IMR-90 (cell line): ENCODE measurements at regions not wholly inside any gene's neighbourhood (a gene's known extent, or its start where the extent isn't known, plus 50 kb on each side); places are given as distances from the start of the nearest gene placed in this dataset.

Experiments used
- ATAC-seq: fragments of 200-7000 bp; cut with Tn5 transposase; 2 replicates; pipeline ENCODE4 v1.9.1; 2020; ENCODE audit warnings: low read depth, mild to moderate bottlenecking, moderate library complexity
- BruUV-seq: library from RNA; stranded (reverse); fragments of 400-500 nt; replicated peaks from 2 replicates; lab custom pipeline; 2021; lab: Mats Ljungman, UMichigan
- CTCF ChIA-PET: fragments of 300-600 bp; formaldehyde crosslinking; extraction: SDS; loops from one replicate; lab custom pipeline; 2021; ENCODE audit warnings: antibody characterized with exemption; lab: Yijun Ruan, JAX
- POLR2A ChIA-PET: fragments of 300-600 bp; sonication (Branson Sonifier 250); formaldehyde crosslinking; loops from one replicate; lab custom pipeline; 2022; ENCODE audit warnings: antibody characterized with exemption; ENCODE audit not compliant: unreplicated experiment; lab: Charles Lee
- DNase-seq: peaks from one replicate; pipeline ENCODE4 v3.0.0; 2013
- H2AFZ ChIP-seq: replicated peaks from 2 replicates; pipeline ENCODE3; 2013; ENCODE audit warnings: low read length, mild to moderate bottlenecking; ENCODE audit not compliant: poor library complexity
- H2AK5ac ChIP-seq: 2 replicates; pipeline ENCODE4 v1.6.1; 2013; ENCODE audit warnings: low read depth, low read length, inconsistent platforms
- H2AK9ac ChIP-seq: replicated peaks from 2 replicates; pipeline ENCODE3; 2013; ENCODE audit warnings: mild to moderate bottlenecking, low read depth, low read length, moderate library complexity; ENCODE audit not compliant: poor library complexity
- H2BK120ac ChIP-seq: 2 replicates; pipeline ENCODE4 v1.6.1; 2013; ENCODE audit warnings: low read depth, low read length, inconsistent platforms
- H2BK15ac ChIP-seq: 3 replicates; pipeline ENCODE4 v1.6.1; 2013; ENCODE audit warnings: low read depth, low read length, inconsistent platforms
- H2BK20ac ChIP-seq: 2 replicates; pipeline ENCODE4 v1.6.1; 2013; ENCODE audit warnings: low read depth, mild to moderate bottlenecking, inconsistent platforms, low read length, moderate library complexity
- H2BK5ac ChIP-seq: 2 replicates; pipeline ENCODE4 v1.6.1; 2013; ENCODE audit warnings: mild to moderate bottlenecking, low read depth, low read length, inconsistent platforms; ENCODE audit not compliant: poor library complexity, severe bottlenecking
- H3K14ac ChIP-seq: replicated peaks from 2 replicates; pipeline ENCODE4 v1.6.1; 2013; ENCODE audit warnings: low read depth, low read length, inconsistent platforms
- H3K18ac ChIP-seq: 2 replicates; pipeline ENCODE4 v1.6.1; 2013; ENCODE audit warnings: low read depth, low read length, control low read depth
- H3K23ac ChIP-seq: 2 replicates; pipeline ENCODE4 v1.6.1; 2013; ENCODE audit warnings: low read depth, low read length, inconsistent platforms
- H3K27ac ChIP-seq: 2 replicates; pipeline ENCODE4 v1.5.1; 2013; ENCODE audit warnings: mild to moderate bottlenecking, control low read depth, low read length; ENCODE audit not compliant: insufficient read depth
- H3K27me3 ChIP-seq: 2 replicates; pipeline ENCODE4 v1.6.1; 2013; ENCODE audit warnings: low read length; ENCODE audit not compliant: control insufficient read depth, insufficient read depth
- H3K36me3 ChIP-seq: 2 replicates; pipeline ENCODE4 v1.6.1; 2013; ENCODE audit warnings: low read length, mixed read lengths; ENCODE audit not compliant: control insufficient read depth, insufficient read depth
- H3K4ac ChIP-seq: 2 replicates; pipeline ENCODE4 v1.6.1; 2013; ENCODE audit warnings: low read depth, low read length, inconsistent platforms
- H3K4me1 ChIP-seq: 2 replicates; pipeline ENCODE4 v1.6.1; 2013; ENCODE audit warnings: low read length, mixed read lengths; ENCODE audit not compliant: control insufficient read depth, insufficient read depth
- H3K4me2 ChIP-seq: 2 replicates; pipeline ENCODE4 v1.6.1; 2013; ENCODE audit warnings: low read depth, mild to moderate bottlenecking, control low read depth, low read length, moderate library complexity
- H3K4me3 ChIP-seq: 2 replicates; pipeline ENCODE4 v1.5.1; 2013; ENCODE audit warnings: low read depth, mild to moderate bottlenecking, control low read depth, low read length, moderate library complexity; ENCODE audit not compliant: insufficient read depth
- H3K56ac ChIP-seq: 2 replicates; pipeline ENCODE4 v1.6.1; 2013; ENCODE audit warnings: low read length, inconsistent platforms; ENCODE audit not compliant: insufficient read depth; ENCODE audit errors: extremely low read depth
- H3K79me1 ChIP-seq, 2 experiments: 2 replicates each; pipeline ENCODE4 v1.6.1; 2013; ENCODE audit warnings: low read length in 2 of 2, inconsistent platforms in 1 of 2, low read depth in 1 of 2
- H3K9ac ChIP-seq: 2 replicates; pipeline ENCODE4 v1.6.1; 2013; ENCODE audit warnings: low read depth, low read length, control low read depth
- H3K9me1 ChIP-seq: 2 replicates; pipeline ENCODE4 v1.6.1; 2013; ENCODE audit warnings: low read length, inconsistent platforms; ENCODE audit not compliant: insufficient read depth
- H3K9me3 ChIP-seq: 2 replicates; pipeline ENCODE4 v1.6.1; 2013; ENCODE audit warnings: low read length; ENCODE audit not compliant: control insufficient read depth, insufficient read depth
- H4K20me1 ChIP-seq: 2 replicates; pipeline ENCODE4 v1.6.1; 2013; ENCODE audit warnings: low read length, inconsistent platforms; ENCODE audit not compliant: insufficient read depth
- H4K5ac ChIP-seq: 2 replicates; pipeline ENCODE4 v1.6.1; 2013; ENCODE audit warnings: mild to moderate bottlenecking, low read depth, low read length, control low read depth
- H4K8ac ChIP-seq, 2 experiments: 2 replicates each; pipeline ENCODE4 v1.6.1; 2013; ENCODE audit warnings: low read depth in 2 of 2, low read length in 2 of 2, control low read depth in 1 of 2, inconsistent platforms in 1 of 2
- H4K91ac ChIP-seq: 2 replicates; pipeline ENCODE4 v1.6.1; 2013; ENCODE audit warnings: low read depth, low read length, inconsistent platforms; ENCODE audit not compliant: insufficient read depth
- BHLHE40 ChIP-seq: fragments of 150-350 bp; IDR thresholded peaks from 2 replicates; pipeline ENCODE4 v1.6.1; 2016; ENCODE audit warnings: mild to moderate bottlenecking, low read depth, low read length
- CEBPB ChIP-seq: IDR thresholded peaks from 2 replicates; pipeline ENCODE4 v1.6.1; 2012; ENCODE audit warnings: low read depth, low read length, improper control_type of control experiment
- CHD1 ChIP-seq: IDR thresholded peaks from 2 replicates; pipeline ENCODE4 v1.6.1; 2012; ENCODE audit warnings: low read depth, low read length, improper control_type of control experiment
- FOS ChIP-seq: fragments of 150-350 bp; IDR thresholded peaks from 2 replicates; pipeline ENCODE4 v1.6.1; 2016; ENCODE audit warnings: low read depth, low read length
- MAFK ChIP-seq: IDR thresholded peaks from 2 replicates; pipeline ENCODE4 v1.6.1; 2012; ENCODE audit warnings: low read depth, low read length, improper control_type of control experiment
- MAZ ChIP-seq: IDR thresholded peaks from 2 replicates; pipeline ENCODE4 v1.6.1; 2012; ENCODE audit warnings: low read depth, mild to moderate bottlenecking, low read length, improper control_type of control experiment, moderate library complexity, borderline replicate concordance
- MXI1 ChIP-seq: IDR thresholded peaks from 2 replicates; pipeline ENCODE4 v1.6.1; 2012; ENCODE audit warnings: low read depth, mild to moderate bottlenecking, low read length, moderate library complexity, borderline replicate concordance
- NFE2L2 ChIP-seq: fragments of 150-350 bp; IDR thresholded peaks from 2 replicates; pipeline ENCODE4 v1.6.1; 2016; ENCODE audit warnings: low read depth, mild to moderate bottlenecking, low read length
- POLR2A ChIP-seq: IDR thresholded peaks from 2 replicates; pipeline ENCODE4 v1.6.1; 2012; ENCODE audit warnings: mild to moderate bottlenecking, low read depth, low read length
- RAD21 ChIP-seq: IDR thresholded peaks from 2 replicates; pipeline ENCODE4 v1.6.1; 2012; ENCODE audit warnings: low read length, improper control_type of control experiment
- RCOR1 ChIP-seq: IDR thresholded peaks from 2 replicates; pipeline ENCODE4 v1.6.1; 2012; ENCODE audit warnings: mild to moderate bottlenecking, low read length, improper control_type of control experiment; ENCODE audit not compliant: insufficient replicate concordance
- RFX5 ChIP-seq: IDR thresholded peaks from 2 replicates; pipeline ENCODE4 v1.8.0; 2012; ENCODE audit warnings: low read depth, mild to moderate bottlenecking, low read length, moderate library complexity
- SMC3 ChIP-seq: fragments of 150-350 bp; IDR thresholded peaks from 2 replicates; pipeline ENCODE4 v1.6.1; 2016; ENCODE audit warnings: low read depth, mild to moderate bottlenecking, antibody characterized with exemption, low read length, moderate library complexity
- WGBS, 2 experiments: methylation state at CpG; one replicate each; pipeline versions ENCODE4 v1.1.5 to v1.1.7; 2013; ENCODE audit warnings: missing lambda C conversion rate in 2 of 2; ENCODE audit not compliant: insufficient read length in 1 of 2; ENCODE audit errors: extremely low coverage in 2 of 2; 5-methylcytosine and 5-hydroxymethylcytosine counted together
- dilution Hi-C: fragments of 300-500 bp; cut with HindIII; formaldehyde crosslinking; loops from one replicate; pipeline ENCODE4 v1.14.3; 2018; ENCODE audit warnings: low sequenced_read_pairs; ENCODE audit not compliant: unreplicated experiment
- in situ Hi-C: fragments of 300-500 bp; cut with MboI; formaldehyde crosslinking; loops from 3 replicates; pipeline ENCODE4 v1.14.3; 2019; ENCODE audit warnings: low sequenced_read_pairs, inconsistent platforms, mixed read lengths
- intact Hi-C: fragments of 100-400 bp; cut with micrococcal nuclease; formaldehyde crosslinking; loops from 2 replicates; pipeline ENCODE4 v1.10.0; 2022
- TF ChIP-seq, protein P1 (sequence below): conservative IDR thresholded peaks from 2 replicates; pipeline ENCODE4 v1.5.1; 2012; ENCODE audit warnings: mild to moderate bottlenecking, low read depth, low read length, improper control_type of control experiment
- TF ChIP-seq, protein P2 (sequence below): fragments of 150-350 bp; IDR thresholded peaks from 2 replicates; pipeline ENCODE4 v1.6.1; 2016; ENCODE audit warnings: low read depth, mild to moderate bottlenecking, low read length, moderate library complexity, borderline replicate concordance
- TF ChIP-seq, protein P3 (sequence below): fragments of 150-350 bp; IDR thresholded peaks from 2 replicates; pipeline ENCODE4 v1.6.1; 2017; ENCODE audit warnings: mild to moderate bottlenecking, antibody characterized with exemption, low read length, low read depth

- Histone ChIP-seq H2BK20ac (no peak overlapping the region), H3K9ac (no peak overlapping the region), H3K27me3 (no peaks in the 10 kb centered on the region), H4K8ac (no peak overlapping the region), H3K36me3 (no peaks in the 10 kb centered on the region), H3K9me1 (no peaks in the 10 kb centered on the region), H3K4ac (no peak overlapping the region), H4K20me1 (no peaks in the 10 kb centered on the region), H2BK5ac (no peak overlapping the region), H3K79me1 (no peaks in the 10 kb centered on the region), H3K18ac (no peak overlapping the region), H2AK9ac (no peak overlapping the region), H3K4me2 (no peak overlapping the region), H3K27ac (no peak overlapping the region), H3K4me3 (no peak overlapping the region), H3K4me1 (no peaks in the 10 kb centered on the region), H2AFZ (no peak overlapping the region), H2BK15ac (no peak overlapping the region), H4K5ac (no peak overlapping the region), H3K14ac (no peak overlapping the region), H3K23ac (no peak overlapping the region), H4K91ac (no peak overlapping the region), H3K9me3 (no peaks in the 10 kb centered on the region), H3K56ac (no peak overlapping the region), H2BK120ac (no peak overlapping the region), H2AK5ac (no peak overlapping the region)
- intact Hi-C loops (no loop called here), dilution Hi-C loops (no loop called here), in situ Hi-C loops (no loop called here)
- TF ChIP-seq SMC3 (no peak), FOS (no peak), RFX5 (no peak), MXI1 (no peak), MAFK (no peak), POLR2A (no peak), BHLHE40 (no peak), RAD21 (no peak), NFE2L2 (no peak), MAZ (no peak), CEBPB (no peak), RCOR1 (no peak), CHD1 (no peak)
- TF ChIP-seq, protein P1, sequence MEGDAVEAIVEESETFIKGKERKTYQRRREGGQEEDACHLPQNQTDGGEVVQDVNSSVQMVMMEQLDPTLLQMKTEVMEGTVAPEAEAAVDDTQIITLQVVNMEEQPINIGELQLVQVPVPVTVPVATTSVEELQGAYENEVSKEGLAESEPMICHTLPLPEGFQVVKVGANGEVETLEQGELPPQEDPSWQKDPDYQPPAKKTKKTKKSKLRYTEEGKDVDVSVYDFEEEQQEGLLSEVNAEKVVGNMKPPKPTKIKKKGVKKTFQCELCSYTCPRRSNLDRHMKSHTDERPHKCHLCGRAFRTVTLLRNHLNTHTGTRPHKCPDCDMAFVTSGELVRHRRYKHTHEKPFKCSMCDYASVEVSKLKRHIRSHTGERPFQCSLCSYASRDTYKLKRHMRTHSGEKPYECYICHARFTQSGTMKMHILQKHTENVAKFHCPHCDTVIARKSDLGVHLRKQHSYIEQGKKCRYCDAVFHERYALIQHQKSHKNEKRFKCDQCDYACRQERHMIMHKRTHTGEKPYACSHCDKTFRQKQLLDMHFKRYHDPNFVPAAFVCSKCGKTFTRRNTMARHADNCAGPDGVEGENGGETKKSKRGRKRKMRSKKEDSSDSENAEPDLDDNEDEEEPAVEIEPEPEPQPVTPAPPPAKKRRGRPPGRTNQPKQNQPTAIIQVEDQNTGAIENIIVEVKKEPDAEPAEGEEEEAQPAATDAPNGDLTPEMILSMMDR, result no peak
- TF ChIP-seq, protein P2, sequence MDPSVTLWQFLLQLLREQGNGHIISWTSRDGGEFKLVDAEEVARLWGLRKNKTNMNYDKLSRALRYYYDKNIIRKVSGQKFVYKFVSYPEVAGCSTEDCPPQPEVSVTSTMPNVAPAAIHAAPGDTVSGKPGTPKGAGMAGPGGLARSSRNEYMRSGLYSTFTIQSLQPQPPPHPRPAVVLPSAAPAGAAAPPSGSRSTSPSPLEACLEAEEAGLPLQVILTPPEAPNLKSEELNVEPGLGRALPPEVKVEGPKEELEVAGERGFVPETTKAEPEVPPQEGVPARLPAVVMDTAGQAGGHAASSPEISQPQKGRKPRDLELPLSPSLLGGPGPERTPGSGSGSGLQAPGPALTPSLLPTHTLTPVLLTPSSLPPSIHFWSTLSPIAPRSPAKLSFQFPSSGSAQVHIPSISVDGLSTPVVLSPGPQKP, result no peak
- TF ChIP-seq, protein P3, sequence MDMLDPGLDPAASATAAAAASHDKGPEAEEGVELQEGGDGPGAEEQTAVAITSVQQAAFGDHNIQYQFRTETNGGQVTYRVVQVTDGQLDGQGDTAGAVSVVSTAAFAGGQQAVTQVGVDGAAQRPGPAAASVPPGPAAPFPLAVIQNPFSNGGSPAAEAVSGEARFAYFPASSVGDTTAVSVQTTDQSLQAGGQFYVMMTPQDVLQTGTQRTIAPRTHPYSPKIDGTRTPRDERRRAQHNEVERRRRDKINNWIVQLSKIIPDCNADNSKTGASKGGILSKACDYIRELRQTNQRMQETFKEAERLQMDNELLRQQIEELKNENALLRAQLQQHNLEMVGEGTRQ, result no peak
- BruUV-seq, result no TSS peak
- ChIA-PET POLR2A (no interaction called here), CTCF (interaction anchor here (2.6 kb wide), 1 partner anchor 8 kb away, joined by 6 read pairs; no protein-coding TSS in a partner anchor)
- WGBS, 2 experiments, result 100% methylated on average over 1 of the region's 6 CpGs; no CpG with 5 or more reads in 1 of the 2 experiments
- ATAC-seq (no peak), DNase-seq (no peak)
These were observed 259.6 kb upstream of the ATP2B1 start for GRCh38 chr12:89968151-89968700.
